NCI-H187 (cell line): ENCODE measurements at regions not wholly inside any gene's neighbourhood (a gene's known extent, or its start where the extent isn't known, plus 50 kb on each side); places are given as distances from the start of the nearest gene placed in this dataset.
"Not testable (repeated sequence)": the region's sequence is repeated elsewhere in the genome, so short reads cannot be mapped to it uniquely, and the experiment has no call there.

Experiments used
- DNase-seq, 2 experiments: peaks; one replicate each; lab custom pipeline; 2025; lab: John Stamatoyannopoulos, UW

DNA sequence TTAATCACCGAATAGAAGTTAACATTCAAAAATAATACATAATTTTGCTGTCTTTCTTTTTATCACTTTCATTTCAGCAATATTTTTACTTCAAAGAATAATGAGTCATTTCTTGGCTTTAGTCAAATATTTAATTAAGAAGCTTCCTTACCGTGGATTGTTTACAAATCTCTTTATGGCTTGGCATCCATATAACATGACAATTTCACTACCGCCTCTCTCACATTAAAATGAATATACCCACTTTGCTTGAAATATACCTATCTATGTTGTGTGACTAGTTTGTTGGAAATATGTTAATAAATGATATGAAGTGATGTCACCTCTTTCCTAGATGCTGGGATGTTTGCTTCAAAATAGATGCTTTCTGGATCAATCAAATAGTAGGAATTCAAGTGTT, 1203.9 kb downstream of the AMY1C start:
- no peak for DNase-seq

DNA sequence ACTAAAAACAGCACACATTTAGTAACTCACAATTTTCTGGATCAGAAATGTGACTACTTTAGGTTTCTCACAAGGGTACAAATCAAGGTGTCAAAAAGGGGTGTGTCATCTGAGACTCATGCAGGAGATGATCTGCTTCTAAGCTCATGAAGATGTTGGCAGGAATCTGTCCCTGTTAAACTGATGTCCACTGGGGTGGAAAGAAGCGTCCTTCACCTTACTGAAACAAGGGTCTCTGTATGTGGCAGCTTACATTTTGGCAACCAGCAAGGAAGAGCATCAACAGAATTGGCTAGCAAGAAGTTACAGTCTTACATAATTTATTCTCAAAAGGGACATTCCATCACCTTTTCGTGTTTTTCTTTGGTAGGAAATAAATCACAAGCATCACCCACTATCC, 1223.8 kb downstream of the AMY1C start:
- no peak for DNase-seq

DNA sequence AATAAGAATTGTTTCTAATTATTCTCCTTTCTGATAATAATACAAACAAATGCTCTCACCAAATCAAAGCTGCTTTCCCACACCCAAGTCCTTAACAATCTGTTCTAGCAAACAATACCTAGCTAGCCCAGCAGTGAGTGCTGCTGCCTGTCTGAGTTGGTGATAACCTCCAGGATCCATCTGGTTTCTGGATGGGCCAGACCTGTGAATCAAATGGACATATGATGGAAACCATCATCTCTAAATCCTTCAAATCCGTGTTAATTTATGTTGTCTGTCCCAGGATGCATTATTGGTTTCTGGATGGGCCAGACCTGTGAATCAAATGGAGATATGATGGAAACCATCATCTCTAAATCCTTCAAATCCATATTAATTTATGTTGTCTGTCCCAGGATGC, 1230.0 kb downstream of the AMY1C start:
- DNase-seq: no peak

DNA sequence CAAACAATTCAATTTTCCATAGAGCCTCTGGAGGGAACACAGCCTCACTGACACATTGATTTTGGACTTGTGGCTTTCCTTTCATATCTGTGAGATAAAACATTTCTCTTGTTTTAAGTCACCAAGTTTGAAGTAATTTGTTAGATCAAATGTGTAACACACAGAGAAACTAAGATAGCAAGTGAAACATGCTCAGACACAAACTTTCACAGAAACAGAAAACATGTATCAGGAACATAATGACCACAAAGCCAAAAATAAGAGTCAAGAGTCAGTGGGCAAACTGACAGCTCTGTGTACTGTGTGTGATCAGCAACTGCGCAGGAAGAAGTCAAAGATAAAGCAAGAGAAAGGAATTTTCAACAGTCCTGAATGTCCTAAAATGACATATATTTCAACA, 1237.5 kb downstream of the AMY1C start:
- no peak for DNase-seq

DNA sequence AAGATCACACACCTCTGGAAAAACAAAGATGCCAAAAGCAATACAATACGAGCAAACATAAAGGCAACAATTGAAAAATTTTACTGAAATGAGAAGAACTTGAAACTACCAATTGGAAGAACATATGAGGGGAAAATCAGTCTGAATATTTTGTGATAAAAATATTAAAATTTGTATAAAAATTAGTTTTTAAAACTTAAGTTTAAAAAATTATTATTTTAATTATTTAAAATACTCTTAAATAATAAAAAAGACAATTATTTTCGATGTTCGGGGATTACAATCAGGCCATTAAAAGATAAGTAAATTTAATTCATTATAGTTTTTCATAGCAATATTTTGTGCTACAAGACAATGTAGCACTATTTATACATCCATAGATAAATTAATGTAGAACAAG, 1239.3 kb downstream of the AMY1C start:
- DNase-seq: no peak

DNA sequence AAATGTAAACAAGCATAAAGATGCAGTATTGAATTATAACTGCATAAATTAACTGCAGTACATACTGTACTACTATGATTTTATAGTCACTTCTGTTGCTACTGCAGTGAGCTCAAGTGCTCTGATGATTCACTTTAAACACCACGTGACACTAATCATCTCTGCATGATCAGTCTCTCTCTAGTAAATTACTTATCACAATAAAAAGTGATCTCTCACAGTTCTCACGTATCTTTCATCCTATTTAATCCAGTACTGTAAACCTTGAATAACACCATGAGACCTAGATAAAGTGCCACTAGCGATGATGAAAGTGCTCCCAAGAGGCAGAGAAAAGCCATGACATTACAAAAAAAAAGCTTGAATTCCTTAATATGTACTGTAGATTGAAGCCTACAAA, 1242.0 kb downstream of the AMY1C start:
- peak; percentile 2 to 3 for DNase-seq

DNA sequence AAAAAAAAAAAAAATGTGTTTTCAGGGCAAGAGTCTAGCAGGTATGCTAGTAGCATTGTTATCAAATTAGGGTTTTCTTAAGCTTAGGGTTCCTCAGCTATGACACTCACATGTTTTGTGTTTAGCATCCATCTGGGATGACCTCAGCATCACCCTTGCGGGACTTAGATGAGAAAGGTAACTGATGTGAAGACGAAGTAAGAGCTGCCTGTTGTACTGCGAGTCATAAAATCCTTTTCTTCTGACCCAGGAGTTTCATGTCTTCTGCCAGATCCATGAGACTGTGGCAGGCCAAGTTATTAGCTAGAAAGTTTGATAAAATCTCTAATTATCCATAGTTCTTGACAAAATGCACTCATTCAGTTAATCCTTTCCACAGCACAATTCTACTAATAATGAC, 1251.1 kb downstream of the AMY1C start:
- no peak for DNase-seq

DNA sequence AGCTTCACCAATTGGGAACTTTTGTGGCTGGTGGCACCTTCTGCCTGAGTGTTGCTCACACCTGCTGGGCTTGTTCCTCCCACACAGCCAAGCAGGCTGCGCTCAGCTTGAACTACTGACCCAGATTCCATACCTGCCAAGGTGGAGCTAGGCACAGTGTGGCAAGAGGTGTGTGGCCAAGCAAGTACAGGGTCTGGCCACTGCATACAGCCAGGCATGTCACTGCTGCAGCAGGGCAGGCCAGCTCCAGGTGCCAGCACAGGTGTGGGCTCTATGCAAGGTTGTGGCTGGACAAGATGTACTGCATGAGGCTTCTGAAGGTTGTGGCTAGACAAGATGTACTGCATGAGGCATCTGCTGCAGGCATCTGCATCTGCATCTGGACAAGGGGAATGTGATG, 1254.8 kb downstream of the AMY1C start:
- no peak for DNase-seq

DNA sequence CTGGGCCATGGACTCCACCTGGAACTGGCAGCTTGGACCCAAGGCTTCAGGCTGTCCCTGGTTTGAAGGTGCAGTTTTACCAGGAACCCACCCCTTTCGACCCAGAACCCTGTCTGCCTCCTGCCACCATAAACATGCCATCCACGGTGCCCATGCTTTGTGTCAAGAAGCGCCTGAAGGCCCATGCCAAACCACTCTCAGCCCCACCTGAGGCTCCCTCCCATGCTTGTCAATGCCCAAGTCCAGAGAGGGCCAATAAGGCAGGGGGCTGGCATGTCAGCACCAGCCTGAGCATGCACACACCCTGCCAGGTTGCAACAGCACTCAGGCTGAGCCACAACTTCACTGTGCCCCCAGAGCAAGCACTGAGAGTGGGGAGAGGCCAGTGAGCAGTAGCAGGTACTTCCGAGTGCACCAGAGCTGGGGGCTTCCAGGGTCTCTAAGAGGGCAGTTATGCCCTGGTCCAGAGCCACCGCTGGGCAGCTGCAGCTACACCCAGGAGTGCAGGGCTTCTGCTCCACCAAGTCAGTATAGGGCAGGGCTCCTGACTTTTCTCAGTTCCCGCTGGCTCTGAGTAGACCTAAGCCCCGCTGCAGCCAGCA, 1256.0 kb downstream of the AMY1C start:
- no peak for DNase-seq

DNA sequence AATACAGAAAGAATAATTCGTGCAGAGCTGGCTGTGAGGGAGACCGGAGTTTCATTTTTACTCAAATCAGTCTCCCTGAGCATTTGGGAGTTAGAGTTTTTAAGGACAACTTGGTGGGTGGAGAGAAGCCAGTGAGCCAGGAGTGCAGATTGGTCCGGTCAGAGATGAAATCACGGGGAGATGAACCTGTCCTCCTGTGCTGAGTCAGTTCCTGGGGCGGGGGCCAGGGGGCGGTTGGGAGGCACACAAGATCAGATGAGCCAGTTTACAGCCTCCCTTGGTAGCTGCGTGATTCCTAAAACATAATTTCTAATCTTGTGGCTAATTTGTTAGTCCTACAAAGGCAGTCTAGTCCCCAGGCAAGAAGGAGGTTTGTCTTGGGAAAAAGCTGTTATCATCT, 1267.9 kb downstream of the AMY1C start:
- DNase-seq: no peak

DNA sequence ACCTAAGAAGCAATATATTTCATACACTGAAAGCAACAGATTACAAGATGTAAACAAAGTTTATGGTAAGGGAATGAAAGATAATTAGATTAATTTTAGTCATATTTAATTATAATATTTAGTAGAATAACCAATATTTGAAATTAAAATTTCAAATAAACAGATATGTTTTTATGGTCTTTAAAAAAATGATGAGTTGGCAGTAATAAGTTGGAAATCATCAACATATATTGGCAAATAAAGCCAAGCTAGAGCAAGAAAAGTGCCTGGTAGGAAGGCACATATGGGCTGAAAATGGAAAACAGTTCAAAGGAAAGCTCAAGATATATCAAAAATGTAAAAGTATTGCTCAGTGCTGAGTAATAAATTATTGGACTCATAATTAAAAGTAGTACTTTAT, 1274.0 kb downstream of the AMY1C start:
- DNase-seq: no peak

DNA sequence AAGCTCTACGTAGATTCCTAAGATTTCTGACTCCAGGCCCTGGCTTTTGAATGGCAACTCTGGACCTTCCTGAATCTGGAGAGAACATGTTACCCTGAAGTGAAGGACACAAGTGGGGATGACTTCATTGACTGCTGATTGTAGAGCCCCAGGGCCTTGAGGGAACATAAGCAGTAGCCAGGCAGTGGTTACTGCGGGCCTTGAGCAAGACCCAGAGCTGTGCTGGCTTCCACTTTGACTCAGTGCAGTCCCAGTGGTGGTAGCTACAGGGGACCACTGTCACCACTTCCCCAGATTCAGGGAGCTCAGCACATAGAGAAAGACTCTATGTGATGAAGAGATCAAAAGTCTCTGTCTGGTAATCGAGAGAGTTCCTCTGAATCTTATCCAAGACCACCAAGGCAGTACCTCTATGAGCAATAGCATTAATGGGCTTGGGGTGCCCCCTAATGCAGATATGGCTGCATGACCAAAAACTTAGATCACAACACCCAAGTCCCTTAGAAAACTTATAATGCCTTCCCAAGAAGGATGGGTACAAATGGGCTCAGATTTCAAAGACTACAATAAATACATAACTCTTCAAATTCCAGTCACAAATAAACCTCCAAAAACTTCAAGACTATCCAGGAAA, 1278.3 kb downstream of the AMY1C start:
- DNase-seq: no peak

DNA sequence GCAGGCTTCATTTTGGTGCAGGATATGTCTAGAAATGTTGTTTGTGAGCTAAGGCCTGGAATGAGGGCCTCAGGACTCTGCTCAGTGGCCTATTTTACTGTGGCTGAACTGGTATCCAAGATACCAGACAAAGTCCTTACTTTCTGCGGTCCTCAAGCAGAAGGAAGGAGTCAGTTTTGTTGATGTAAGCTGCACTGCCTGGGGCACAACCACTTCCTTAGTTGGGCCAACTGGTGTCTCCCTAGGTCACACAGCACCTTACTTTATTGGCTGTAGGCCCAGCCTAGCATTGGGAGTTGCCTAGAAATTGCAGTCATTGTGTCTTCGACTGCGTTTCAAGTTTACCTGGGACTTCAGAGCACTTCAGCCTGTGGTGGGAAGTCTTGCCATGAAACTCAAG, 1322.7 kb downstream of the AMY1C start:
- DNase-seq: no peak

DNA sequence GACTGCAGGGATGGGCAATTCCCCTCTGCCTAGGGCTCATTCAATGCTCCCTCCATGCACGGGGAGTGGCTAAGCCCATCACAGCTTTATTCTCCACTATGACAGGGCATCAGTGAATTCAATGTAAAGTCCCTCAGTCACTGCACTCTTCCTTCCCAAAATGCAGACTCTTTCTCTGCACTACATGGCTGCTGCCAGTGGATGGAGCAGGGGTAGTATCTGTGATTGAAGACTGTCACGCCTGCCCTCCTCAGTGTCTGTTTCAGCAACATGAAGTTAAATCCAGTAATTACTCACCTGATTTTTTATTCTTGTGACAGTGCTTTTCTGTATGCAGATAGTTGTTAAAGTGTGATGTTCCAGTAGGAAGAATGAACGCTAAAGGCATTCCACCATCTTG, 1323.2 kb downstream of the AMY1C start:
- no peak for DNase-seq

DNA sequence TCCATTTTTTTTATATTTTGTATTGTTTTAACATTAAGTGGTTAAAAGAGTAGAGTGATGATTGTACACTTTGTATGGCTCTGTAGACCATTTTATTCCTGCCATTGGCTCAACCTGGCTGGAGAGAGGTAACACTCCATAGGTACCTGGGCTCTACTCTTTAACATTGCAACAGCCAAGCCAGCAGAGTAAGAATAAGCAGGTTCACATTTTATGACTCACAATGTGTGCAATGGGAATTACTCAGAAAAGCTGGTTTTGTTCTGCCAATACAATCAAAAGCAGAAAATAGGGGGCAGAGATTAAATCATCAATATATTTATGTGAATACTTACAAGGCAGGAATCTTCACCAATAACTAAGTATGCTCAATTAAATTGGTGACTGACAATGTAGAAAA, 1324.0 kb downstream of the AMY1C start:
- no peak for DNase-seq

DNA sequence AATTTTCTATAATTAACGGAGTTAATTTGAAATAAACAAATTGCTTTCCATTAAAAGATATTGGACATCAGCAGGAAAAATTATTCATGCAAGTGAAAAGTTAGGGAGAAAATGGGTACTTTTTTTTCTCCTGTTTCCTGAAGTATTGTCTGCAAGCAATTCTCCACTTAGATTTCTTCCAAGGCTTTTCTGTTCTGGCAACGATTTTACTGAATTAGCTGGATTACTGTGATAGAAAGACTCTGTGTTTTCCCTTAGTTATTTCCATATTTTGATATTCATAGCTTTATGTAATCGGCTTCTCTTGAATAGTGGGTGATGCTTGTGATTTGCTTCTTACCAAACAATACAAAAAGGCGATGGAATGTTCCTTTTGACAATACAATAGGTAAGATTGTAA, 1333.9 kb downstream of the AMY1C start:
- DNase-seq: no peak

DNA sequence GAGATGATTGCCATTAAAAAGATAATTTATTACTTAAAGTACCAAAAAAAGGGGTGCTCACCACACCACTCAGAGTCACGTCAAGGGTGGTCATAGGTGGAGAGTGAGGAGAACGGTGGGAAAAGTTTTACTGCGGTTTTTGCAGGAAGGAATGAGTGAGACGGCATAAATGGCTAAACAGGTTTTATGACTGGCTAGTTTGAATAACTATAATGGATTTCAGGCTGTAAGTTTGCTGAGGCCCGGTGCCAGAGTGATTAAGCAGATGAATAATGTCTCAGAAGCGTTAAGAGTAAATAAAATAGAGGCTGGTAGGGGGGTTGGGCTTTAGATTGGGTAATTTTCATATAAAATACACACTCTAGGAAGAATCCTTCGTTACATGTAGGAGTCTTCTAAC, 1337.8 kb downstream of the AMY1C start:
- no peak for DNase-seq

DNA sequence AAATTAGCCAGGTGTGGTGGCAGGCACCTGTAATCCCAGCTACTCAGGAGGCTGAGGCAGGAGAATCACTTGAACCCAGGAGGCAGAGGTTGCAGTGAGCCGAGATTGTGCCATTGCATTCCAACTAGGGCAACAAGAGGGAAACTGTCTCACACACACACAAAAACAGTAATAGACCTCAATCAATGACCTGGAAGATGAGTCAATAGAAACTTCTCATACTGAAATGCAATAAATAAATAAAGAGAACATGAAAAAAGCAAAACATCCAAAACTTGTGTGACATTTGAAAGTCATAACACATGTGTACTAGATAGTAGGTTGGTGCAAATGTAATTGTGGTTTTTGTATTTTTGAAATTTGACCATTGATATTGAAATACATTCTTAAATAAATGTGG, 1338.5 kb downstream of the AMY1C start:
- no peak for DNase-seq

DNA sequence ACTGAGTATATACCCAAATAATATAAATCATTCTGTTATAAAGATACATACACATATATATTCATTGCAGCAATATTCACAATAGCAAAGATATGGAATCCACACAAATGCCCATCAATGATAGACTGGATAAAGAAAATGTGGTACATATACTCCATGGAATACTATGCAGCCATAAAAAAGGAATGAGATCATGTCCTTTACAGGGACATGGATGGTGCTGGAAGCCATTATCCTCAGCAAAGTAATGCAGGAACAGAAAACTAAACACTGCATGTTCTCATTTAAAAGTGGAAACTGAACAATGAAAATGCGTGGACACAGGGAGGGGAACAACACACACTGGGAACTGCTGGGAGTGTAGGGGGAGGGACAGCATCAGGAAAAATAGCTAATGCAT, 1344.2 kb downstream of the AMY1C start:
- DNase-seq: not testable (repeated sequence)

DNA sequence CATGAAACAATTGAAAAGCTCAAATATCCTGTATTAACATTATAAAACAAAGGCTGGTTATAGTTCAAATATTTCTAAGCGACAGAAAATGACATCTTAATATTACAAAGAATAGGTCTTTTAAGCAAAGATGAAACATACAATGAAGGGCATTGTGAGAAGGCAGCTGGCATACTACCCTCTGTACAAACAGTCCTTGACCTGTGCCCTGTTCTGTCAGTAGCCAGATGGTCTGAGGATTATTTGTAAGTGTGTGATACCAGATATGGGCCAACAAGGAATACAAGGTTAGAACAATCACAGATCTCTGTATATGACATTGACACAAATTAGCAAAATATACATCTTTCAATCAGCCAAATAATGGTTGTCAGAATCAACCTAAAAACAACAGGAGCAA, 1350.4 kb downstream of the AMY1C start:
- DNase-seq: no peak

DNA sequence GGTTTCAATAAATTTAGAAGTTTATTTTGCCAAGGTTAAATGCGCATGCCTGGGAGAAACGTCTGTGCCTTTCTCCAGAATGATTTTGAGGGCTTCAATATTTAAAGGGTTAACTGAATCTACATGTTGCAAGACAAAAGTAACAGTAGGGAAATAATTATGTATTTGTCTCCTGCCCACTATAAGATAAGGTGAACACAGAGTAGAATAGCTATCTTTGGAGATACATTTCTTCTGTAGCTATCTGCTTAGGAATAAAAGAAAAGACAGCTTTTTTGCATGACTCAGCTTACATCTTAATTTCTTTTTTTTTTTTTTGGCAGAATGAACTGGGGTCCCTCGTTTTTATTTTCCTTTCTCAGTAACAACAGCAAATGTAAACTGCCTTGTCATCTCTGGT, 1351.6 kb downstream of the AMY1C start:
- DNase-seq: no peak

DNA sequence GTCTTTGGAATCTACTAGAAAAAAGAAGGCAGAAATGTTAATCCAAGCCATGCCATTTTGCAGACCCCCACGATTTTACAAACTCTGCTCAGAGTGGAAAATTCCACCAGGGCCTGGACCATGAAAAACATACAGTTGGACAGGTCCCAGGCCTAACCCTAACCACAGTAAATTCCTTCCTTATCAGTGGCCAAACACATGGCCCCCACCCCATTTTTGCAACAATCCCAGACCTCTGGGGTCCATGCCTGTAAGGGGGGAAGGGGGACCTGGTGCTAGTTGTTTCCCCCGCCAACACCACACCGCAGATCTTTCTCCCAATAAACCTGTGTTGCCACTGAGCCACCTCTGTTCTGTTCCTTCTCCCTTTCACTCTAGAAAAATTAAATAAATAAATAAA, 1352.7 kb downstream of the AMY1C start:
- DNase-seq: no peak

DNA sequence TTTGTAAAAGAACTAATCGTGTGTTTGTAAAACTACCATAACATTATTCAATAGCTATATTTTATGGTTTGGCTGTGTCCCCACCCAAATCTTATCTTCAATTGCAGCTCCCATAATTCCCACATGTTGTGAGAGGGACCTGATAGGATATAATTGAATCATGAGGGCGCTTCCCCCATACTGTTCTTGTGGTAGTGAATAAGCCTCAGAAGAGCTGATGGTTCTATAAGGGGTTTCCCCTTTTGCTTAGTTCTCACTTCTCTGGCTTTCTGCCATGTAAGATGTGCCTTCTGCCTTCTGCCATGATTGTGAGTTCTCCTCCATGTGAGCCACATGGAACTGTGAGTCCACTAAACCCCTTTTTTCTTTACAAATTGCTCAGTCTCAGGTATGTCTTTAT, 1372.3 kb downstream of the AMY1C start:
- no peak for DNase-seq
